ENCODE measurements at regions not wholly inside any gene's neighbourhood (a gene's known extent, or its start where the extent isn't known, plus 50 kb on each side); places are given as distances from the start of the nearest gene placed in this dataset.
"Not testable (repeated sequence)": the region's sequence is repeated elsewhere in the genome, so short reads cannot be mapped to it uniquely, and the experiment has no call there.

- Histone ChIP-seq H2AFZ (ENCODE audit: low read length) (no peak overlapping the region), H3K27me3 (ENCODE audit: insufficient read depth, low read length, poor library complexity, severe bottlenecking) (no peaks in the 10 kb centered on the region), H3K79me2 (ENCODE audit: insufficient read depth, low read length) (no peaks in the 10 kb centered on the region), H3K4me1 (ENCODE audit: insufficient read depth, low read length, poor library complexity, severe bottlenecking) (no peaks in the 10 kb centered on the region), H3F3A (ENCODE audit: low read depth) (no peaks in the 10 kb centered on the region), H3K4me3 (ENCODE audit: low read length, poor library complexity, severe bottlenecking) (no peak overlapping the region), H4K20me1 (ENCODE audit: insufficient read depth, low read length, poor library complexity, severe bottlenecking) (no peaks in the 10 kb centered on the region), H3K4me2 (ENCODE audit: low read depth, low read length, poor library complexity, severe bottlenecking) (no peak overlapping the region), H3K9me2 (replicated peaks; ENCODE audit: low read depth, low read length) (no peaks in the 10 kb centered on the region), H3K9ac (ENCODE audit: low read depth, low read length, poor library complexity, severe bottlenecking) (no peak overlapping the region), H3K36me3 (ENCODE audit: insufficient read depth, low read length) (no peaks in the 10 kb centered on the region), H3K9me3 (ENCODE audit: insufficient read depth, low read depth, low read length) (no peaks in the 10 kb centered on the region)
- TF ChIP-seq EZH2phosphoT487 (IDR thresholded peaks at IDR 0.05; ENCODE audit: borderline replicate concordance) (no peak), CTCF (conservative IDR thresholded peaks at IDR 0.05; ENCODE audit: low read length) (no peak)
These were observed 424.9 kb downstream of the LIG4 start for GRCh38 chr13:107790397-107790796.

- Histone ChIP-seq H3K27me3 (ENCODE audit: insufficient read depth, low read length, poor library complexity, severe bottlenecking) (no peaks in the 10 kb centered on the region), H3F3A (ENCODE audit: low read depth) (no peaks in the 10 kb centered on the region), H2AFZ (ENCODE audit: low read length) (no peak overlapping the region), H3K9me2 (replicated peaks; ENCODE audit: low read depth, low read length) (no peaks in the 10 kb centered on the region), H3K9ac (ENCODE audit: low read depth, low read length, poor library complexity, severe bottlenecking) (no peak overlapping the region), H3K36me3 (ENCODE audit: insufficient read depth, low read length) (no peaks in the 10 kb centered on the region), H3K4me1 (ENCODE audit: insufficient read depth, low read length, poor library complexity, severe bottlenecking) (no peaks in the 10 kb centered on the region), H3K79me2 (ENCODE audit: insufficient read depth, low read length) (no peaks in the 10 kb centered on the region), H4K20me1 (ENCODE audit: insufficient read depth, low read length, poor library complexity, severe bottlenecking) (no peaks in the 10 kb centered on the region), H3K9me3 (ENCODE audit: insufficient read depth, low read depth, low read length) (no peaks in the 10 kb centered on the region), H3K4me2 (ENCODE audit: low read depth, low read length, poor library complexity, severe bottlenecking) (no peak overlapping the region), H3K4me3 (ENCODE audit: low read length, poor library complexity, severe bottlenecking) (no peak overlapping the region)
- TF ChIP-seq EZH2phosphoT487 (IDR thresholded peaks at IDR 0.05; ENCODE audit: borderline replicate concordance) = no peak
- TF ChIP-seq CTCF (conservative IDR thresholded peaks at IDR 0.05; ENCODE audit: low read length) = no peak
These were observed 426.7 kb downstream of the LIG4 start for GRCh38 chr13:107788464-107789165.

GRCh38 chr13:107782646-107783045 is 432.7 kb downstream of the LIG4 start:
- H2AFZ ChIP-seq (ENCODE audit: low read length); H3K36me3 ChIP-seq (ENCODE audit: insufficient read depth, low read length); H4K20me1 ChIP-seq (ENCODE audit: insufficient read depth, low read length, poor library complexity, severe bottlenecking); H3K79me2 ChIP-seq (ENCODE audit: insufficient read depth, low read length); H3K4me3 ChIP-seq (ENCODE audit: low read length, poor library complexity, severe bottlenecking); H3K9ac ChIP-seq (ENCODE audit: low read depth, low read length, poor library complexity, severe bottlenecking); H3K9me2 ChIP-seq (replicated peaks; ENCODE audit: low read depth, low read length); H3K9me3 ChIP-seq (ENCODE audit: insufficient read depth, low read depth, low read length); H3K4me2 ChIP-seq (ENCODE audit: low read depth, low read length, poor library complexity, severe bottlenecking); H3F3A ChIP-seq (ENCODE audit: low read depth); H3K27me3 ChIP-seq (ENCODE audit: insufficient read depth, low read length, poor library complexity, severe bottlenecking); H3K4me1 ChIP-seq (ENCODE audit: insufficient read depth, low read length, poor library complexity, severe bottlenecking): not testable (repeated sequence)

GRCh38 chr13:107778094-107778493 is 437.2 kb downstream of the LIG4 start:
- Histone ChIP-seq H3K27me3 (ENCODE audit: insufficient read depth, low read length, poor library complexity, severe bottlenecking) (no peaks in the 10 kb centered on the region), H3F3A (ENCODE audit: low read depth) (no peaks in the 10 kb centered on the region), H4K20me1 (ENCODE audit: insufficient read depth, low read length, poor library complexity, severe bottlenecking) (no peaks in the 10 kb centered on the region), H3K4me3 (ENCODE audit: low read length, poor library complexity, severe bottlenecking) (no peak overlapping the region), H3K9ac (ENCODE audit: low read depth, low read length, poor library complexity, severe bottlenecking) (no peak overlapping the region), H3K9me2 (replicated peaks; ENCODE audit: low read depth, low read length) (no peaks in the 10 kb centered on the region), H3K4me1 (ENCODE audit: insufficient read depth, low read length, poor library complexity, severe bottlenecking) (no peaks in the 10 kb centered on the region), H3K9me3 (ENCODE audit: insufficient read depth, low read depth, low read length) (no peaks in the 10 kb centered on the region), H3K4me2 (ENCODE audit: low read depth, low read length, poor library complexity, severe bottlenecking) (no peak overlapping the region), H3K36me3 (ENCODE audit: insufficient read depth, low read length) (no peaks in the 10 kb centered on the region), H2AFZ (ENCODE audit: low read length) (no peak overlapping the region), H3K79me2 (ENCODE audit: insufficient read depth, low read length) (no peaks in the 10 kb centered on the region)
- TF ChIP-seq CTCF (conservative IDR thresholded peaks at IDR 0.05; ENCODE audit: low read length) (no peak), EZH2phosphoT487 (IDR thresholded peaks at IDR 0.05; ENCODE audit: borderline replicate concordance) (no peak)
